Panc1 (cell line): ENCODE measurements at regions not wholly inside any gene's neighbourhood (a gene's known extent, or its start where the extent isn't known, plus 50 kb on each side); places are given as distances from the start of the nearest gene placed in this dataset.

Source experiments
- CTCF ChIP-seq: fragments of 450-650 bp; IDR thresholded peaks from 2 replicates; pipeline ENCODE4 v1.5.1; 2017; ENCODE audit warnings: mild to moderate bottlenecking
- REST ChIP-seq, 2 experiments: IDR thresholded peaks; 2 replicates each; pipeline ENCODE4 v1.6.1; 2011 to 2012; ENCODE audit warnings: low read depth in 2 of 2, control low read depth in 1 of 2, low read length in 1 of 2, mild to moderate bottlenecking in 1 of 2, moderate library complexity in 1 of 2; ENCODE audit not compliant: insufficient read depth in 1 of 2
- SIN3A ChIP-seq: IDR thresholded peaks from 2 replicates; pipeline ENCODE4 v1.6.1; 2012; ENCODE audit warnings: low read depth, mild to moderate bottlenecking, low read length, moderate library complexity, borderline replicate concordance; ENCODE audit not compliant: insufficient read depth

- TF ChIP-seq REST (IDR thresholded peaks at IDR 0.05; ENCODE audit: insufficient read depth in 1 of 2, low read depth in 2 of 2, low read length in 1 of 2), result no peak
- TF ChIP-seq SIN3A, result no peak
- TF ChIP-seq CTCF, result no peak
Measured at GRCh38 chr18:75586130-75586889, 158.8 kb upstream of the SMIM21 start.
